ENCODE measurements at regions not wholly inside any gene's neighbourhood (a gene's known extent, or its start where the extent isn't known, plus 50 kb on each side); places are given as distances from the start of the nearest gene placed in this dataset.

- TF ChIP-seq ZFP3 (CRISPR knock-in tag; IDR thresholded peaks at IDR 0.05) (no peak), PATZ1 (CRISPR knock-in tag; IDR thresholded peaks at IDR 0.05; ENCODE audit: borderline replicate concordance) (no peak), PPARA (CRISPR knock-in tag; IDR thresholded peaks at IDR 0.05; ENCODE audit: borderline replicate concordance) (no peak), TSHZ2 (CRISPR knock-in tag; IDR thresholded peaks at IDR 0.05) (no peak), OSR1 (CRISPR knock-in tag; IDR thresholded peaks at IDR 0.05) (no peak), BACH2 (CRISPR knock-in tag; IDR thresholded peaks at IDR 0.05; ENCODE audit: borderline replicate concordance) (no peak), CREB5 (CRISPR knock-in tag; IDR thresholded peaks at IDR 0.05; ENCODE audit: low read depth) (no peak), CSDC2 (CRISPR knock-in tag; IDR thresholded peaks at IDR 0.05) (no peak)
These were observed 129.9 kb upstream of the RMP24 start for GRCh38 chr18:35842536-35842935.

Data from SK-N-SH treated with all-trans-retinoic acid at 6 μM for 48 hours (cell line).